Germinal center (tissue), 1 donor: ENCODE measurements at regions not wholly inside any gene's neighbourhood (a gene's known extent, or its start where the extent isn't known, plus 50 kb on each side); places are given as distances from the start of the nearest gene placed in this dataset.

Experiments
- DNase-seq: peaks from one replicate; pipeline ENCODE4 v3.0.0; 2012; ENCODE audit warnings: mixed read lengths, low spot score

GRCh38 chr10:21021843-21022594, 124.9 kb upstream of the NEBL start:
- DNase-seq: peak; percentile 14

- DNase-seq: no peak
Measured at GRCh38 chr10:21021231-21021630, 124.1 kb upstream of the NEBL start.

DNA sequence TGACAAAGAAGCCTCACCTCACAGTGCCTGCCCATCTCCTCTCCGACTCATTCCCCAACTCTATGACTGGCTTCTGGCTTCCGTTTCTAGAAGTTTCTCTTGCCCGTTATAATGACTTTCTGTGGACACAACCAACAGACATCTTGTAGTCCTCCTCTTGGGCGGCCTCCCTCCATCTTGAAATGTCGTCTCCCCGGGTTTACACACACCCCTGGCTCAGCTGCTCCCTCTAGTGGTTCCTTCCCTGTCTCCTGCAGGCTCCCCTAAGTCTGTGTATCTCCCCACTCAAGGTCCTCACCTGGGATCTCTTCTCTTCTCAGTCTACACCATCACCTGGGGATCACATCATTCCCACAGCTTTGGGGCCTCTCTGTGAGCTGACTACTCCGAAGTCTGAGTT, 123.4 kb upstream of the NEBL start:
- peak; percentile 72 for DNase-seq

DNA sequence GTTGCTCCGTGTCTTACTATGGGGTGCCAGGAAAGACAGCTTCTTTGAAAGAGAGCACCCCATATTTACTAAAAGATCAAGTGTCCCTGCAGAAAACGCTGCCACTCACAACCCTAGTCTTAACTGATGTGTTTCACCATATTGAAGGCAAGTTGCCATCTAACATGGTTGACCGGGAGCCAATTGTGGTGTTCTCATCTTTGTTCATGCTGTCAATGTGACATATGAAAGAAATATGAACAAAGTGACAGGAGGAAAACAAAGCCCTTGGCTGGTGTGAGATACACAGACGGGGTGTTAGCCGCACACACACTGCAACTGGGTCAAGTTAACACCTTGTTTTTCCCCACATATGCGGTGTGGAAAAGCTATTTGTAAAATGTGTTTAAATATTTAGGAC, 122.3 kb upstream of the NEBL start:
- DNase-seq: no peak

GRCh38 chr10:21015851-21016250, 118.7 kb upstream of the NEBL start:
- DNase-seq: no peak

DNA sequence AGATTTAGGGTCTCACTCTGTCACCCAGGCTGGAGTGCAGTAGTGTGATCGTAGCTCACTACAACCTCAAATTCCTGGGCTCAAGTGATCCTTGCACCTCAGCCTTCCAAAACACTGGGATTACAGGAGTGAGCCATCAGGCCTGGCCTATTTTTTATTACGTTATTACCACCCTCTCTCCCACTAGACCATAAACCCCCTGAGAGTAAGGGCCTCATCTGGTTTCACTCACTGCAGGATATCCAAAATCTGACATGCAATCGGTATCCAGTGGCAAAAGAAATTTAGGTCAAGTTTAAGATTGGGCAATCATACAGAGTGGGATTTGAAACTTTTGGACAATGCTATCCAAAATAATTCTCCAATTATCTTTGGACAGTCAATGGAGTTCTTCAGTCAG, 117.0 kb upstream of the NEBL start:
- no peak for DNase-seq

DNA sequence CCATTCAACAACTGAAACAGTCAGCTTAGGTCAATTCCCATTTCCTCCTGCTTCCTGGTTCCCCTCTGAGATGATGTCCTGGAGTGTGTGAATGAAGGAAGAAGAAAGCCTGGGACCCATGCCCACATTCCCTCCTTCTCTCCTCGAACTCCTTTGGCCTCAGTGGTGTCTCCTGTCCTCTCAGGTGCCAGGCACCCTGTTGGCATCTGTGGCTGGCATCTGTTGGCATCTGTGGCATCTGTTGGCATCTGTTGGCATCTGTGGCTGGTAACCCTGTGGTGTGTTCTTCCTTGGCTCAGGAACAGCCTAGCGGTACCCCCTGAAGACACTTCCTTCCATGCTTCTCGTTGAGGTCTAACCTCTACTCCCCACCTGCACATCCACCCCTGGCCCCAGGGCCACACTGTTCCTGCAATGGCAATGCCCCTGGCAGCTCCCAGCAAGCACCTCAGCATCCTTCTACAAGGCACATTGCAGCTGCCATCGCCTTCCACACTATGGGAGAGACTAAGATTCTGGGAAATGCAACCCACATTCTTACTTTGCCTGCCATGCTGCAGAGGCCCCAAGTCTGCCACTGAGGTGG, 114.4 kb upstream of the NEBL start:
- no peak for DNase-seq

DNA sequence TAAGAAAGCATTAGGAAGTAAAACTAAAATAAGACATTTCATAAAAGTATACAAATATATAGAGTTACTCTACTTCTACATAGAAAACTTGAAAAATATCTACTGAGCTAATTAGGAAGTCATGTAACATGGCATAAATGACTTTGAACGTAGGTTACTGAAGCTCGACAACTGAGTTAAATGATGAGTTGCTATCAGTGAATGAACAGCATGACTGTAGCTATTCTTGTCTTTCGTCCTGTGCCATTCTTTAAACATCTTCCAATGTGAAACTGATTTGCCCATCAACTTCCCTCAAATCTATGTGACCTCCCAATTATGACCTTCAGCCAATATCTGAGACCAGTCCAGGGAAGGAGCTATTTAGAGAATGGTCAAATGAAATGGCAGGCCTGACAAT, 113.5 kb upstream of the NEBL start:
- no peak for DNase-seq

- no peak for DNase-seq
Measured at GRCh38 chr10:21003240-21003822, 106.2 kb upstream of the NEBL start.

GRCh38 chr10:21002091-21002878, 105.2 kb upstream of the NEBL start:
- DNase-seq: no peak

GRCh38 chr10:20999699-21000098, 102.6 kb upstream of the NEBL start:
- no peak for DNase-seq

- DNase-seq: no peak
Measured at GRCh38 chr10:20998036-20998435, 100.9 kb upstream of the NEBL start.

- DNase-seq: no peak
Measured at GRCh38 chr10:20995123-20995987, 98.2 kb upstream of the NEBL start.

DNA sequence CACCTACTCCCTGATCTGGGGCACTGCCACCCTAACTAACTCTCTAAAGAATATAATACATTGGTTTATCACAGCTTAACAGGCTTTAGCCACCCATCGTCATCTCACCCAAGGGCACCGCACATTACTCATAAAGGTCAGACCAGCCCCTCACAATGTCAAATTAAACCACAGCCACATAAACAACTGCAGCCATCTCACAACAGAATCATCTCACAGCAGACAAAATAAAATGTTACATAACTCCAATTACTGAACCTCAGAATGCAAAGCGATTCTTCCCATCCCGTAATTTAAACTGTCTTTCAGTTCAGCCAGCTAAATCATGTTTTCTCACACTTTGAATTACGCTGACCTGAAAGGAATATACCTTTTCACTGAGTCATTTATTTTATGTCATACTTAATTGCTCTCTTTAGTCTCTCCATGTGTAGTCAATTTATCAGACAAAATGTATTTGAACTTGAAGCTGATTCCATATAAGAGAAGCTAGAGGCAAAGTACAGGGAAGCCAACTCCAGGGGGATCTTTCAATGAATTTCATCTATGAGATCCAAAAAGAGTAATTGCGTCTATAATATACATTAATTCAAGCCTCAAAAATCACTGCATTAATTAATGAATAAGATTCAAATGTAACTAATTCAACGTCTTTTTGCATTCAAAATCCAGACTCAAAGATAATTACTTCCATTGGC, 96.9 kb upstream of the NEBL start:
- DNase-seq: no peak

GRCh38 chr10:20993389-20993788, 96.3 kb upstream of the NEBL start:
- no peak for DNase-seq

DNA sequence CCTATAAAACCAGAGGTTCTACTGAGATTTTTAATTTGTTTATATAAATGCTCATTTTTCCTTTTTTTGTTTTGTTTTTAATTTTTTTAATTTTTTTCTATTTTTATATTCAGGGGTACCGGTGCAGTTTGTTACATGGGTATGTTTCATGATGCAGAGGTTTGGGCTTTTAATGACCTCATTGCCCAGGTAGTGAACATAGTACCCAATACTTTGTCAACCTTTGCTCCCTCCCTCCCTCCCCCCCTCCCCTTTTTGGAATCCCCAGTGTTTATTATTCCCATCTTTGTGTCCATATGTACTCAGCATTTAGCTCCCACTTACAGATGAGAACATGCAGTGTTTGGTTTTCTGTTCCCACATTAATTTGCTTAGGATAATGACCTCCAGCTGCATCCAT, 94.4 kb upstream of the NEBL start:
- DNase-seq: no peak

DNA sequence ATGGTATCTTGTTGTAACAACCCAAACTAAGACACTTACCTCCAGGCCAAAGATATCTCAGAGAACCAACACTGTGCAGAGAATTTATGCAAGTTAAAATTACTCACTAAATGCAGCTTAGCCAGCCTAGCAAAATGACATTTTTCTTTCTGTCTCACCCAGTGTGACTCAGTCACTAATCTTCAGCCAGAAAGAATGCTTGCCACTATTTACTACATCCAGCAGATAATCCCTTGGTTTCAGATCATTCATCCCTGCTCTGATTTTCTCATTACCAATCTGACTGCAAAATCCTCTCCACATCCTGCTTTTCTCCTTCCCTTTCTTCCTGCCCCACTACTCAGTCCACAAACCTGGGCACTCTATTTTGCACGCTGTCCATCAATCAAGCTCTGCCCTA, 93.5 kb upstream of the NEBL start:
- DNase-seq: no peak

GRCh38 chr10:20988357-20988983, 91.4 kb upstream of the NEBL start:
- no peak for DNase-seq

- no peak for DNase-seq
Measured at GRCh38 chr10:20986049-20986448, 88.9 kb upstream of the NEBL start.

DNA sequence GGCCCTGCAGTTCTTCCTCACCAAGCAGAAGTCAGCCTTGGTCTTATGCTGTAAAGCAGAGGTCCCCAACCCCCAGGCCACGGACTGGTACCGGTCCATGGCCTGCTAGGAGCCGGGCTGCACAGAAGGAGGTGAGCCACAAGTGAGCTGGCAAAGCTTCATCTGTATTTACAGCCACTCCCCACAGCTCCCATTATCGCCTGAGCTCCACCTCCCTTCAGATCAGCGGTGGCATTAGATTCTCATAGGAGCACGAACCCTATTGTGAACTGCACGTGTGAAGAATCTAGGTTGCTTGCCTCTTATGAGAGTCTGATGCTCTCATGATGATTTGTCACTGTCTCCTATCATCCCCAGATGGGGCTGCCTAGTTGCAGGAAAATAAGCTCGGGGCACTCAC, 87.6 kb upstream of the NEBL start:
- no peak for DNase-seq

GRCh38 chr10:20981419-20981953, 84.4 kb upstream of the NEBL start:
- no peak for DNase-seq
